ENCODE measurements at regions not wholly inside any gene's neighbourhood (a gene's known extent, or its start where the extent isn't known, plus 50 kb on each side); places are given as distances from the start of the nearest gene placed in this dataset.

DNA sequence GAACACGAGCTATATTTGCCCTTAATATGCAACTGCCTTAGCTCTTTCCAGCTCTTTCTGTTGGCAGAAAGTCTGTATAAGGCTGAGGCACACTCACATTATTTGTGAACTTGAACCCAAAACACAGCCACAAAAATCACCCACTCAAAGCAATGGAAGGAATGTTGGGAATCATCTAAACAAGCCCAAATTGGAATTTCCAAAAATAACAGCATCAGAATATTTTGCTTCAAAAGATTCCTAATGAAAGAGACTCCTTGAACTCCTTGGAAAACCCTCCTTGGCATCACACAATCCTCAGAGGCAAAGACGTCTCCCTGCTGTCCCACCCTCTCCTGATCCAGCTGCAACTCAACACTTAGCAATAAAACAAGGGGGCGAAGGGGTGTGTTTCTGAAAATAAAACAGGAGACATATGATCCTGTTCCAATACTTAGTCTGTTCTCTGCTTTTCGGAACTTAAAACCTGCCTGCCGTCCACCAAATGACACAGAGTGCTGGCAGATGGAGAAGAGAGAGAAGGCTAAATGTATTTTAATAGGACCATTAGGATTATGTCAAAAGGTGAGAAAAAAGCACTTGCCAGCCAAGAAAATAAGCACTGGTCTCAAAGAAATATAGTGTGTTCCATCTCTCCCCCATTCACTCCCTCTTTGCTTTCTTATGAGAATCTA is 320.7 kb upstream of the JARID2 start:
- TF ChIP-seq, protein P1, sequence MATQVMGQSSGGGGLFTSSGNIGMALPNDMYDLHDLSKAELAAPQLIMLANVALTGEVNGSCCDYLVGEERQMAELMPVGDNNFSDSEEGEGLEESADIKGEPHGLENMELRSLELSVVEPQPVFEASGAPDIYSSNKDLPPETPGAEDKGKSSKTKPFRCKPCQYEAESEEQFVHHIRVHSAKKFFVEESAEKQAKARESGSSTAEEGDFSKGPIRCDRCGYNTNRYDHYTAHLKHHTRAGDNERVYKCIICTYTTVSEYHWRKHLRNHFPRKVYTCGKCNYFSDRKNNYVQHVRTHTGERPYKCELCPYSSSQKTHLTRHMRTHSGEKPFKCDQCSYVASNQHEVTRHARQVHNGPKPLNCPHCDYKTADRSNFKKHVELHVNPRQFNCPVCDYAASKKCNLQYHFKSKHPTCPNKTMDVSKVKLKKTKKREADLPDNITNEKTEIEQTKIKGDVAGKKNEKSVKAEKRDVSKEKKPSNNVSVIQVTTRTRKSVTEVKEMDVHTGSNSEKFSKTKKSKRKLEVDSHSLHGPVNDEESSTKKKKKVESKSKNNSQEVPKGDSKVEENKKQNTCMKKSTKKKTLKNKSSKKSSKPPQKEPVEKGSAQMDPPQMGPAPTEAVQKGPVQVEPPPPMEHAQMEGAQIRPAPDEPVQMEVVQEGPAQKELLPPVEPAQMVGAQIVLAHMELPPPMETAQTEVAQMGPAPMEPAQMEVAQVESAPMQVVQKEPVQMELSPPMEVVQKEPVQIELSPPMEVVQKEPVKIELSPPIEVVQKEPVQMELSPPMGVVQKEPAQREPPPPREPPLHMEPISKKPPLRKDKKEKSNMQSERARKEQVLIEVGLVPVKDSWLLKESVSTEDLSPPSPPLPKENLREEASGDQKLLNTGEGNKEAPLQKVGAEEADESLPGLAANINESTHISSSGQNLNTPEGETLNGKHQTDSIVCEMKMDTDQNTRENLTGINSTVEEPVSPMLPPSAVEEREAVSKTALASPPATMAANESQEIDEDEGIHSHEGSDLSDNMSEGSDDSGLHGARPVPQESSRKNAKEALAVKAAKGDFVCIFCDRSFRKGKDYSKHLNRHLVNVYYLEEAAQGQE (IDR thresholded peaks at IDR 0.05; ENCODE audit: insufficient replicate concordance, low read depth): no peak
- TF ChIP-seq, protein P2, sequence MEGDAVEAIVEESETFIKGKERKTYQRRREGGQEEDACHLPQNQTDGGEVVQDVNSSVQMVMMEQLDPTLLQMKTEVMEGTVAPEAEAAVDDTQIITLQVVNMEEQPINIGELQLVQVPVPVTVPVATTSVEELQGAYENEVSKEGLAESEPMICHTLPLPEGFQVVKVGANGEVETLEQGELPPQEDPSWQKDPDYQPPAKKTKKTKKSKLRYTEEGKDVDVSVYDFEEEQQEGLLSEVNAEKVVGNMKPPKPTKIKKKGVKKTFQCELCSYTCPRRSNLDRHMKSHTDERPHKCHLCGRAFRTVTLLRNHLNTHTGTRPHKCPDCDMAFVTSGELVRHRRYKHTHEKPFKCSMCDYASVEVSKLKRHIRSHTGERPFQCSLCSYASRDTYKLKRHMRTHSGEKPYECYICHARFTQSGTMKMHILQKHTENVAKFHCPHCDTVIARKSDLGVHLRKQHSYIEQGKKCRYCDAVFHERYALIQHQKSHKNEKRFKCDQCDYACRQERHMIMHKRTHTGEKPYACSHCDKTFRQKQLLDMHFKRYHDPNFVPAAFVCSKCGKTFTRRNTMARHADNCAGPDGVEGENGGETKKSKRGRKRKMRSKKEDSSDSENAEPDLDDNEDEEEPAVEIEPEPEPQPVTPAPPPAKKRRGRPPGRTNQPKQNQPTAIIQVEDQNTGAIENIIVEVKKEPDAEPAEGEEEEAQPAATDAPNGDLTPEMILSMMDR (IDR thresholded peaks at IDR 0.05; ENCODE audit: insufficient read depth, low read length): no peak
- no peak for TF ChIP-seq POLR2AphosphoS5 (IDR thresholded peaks at IDR 0.05; ENCODE audit: low read depth)

All from HL-60 (cell line).